Medulla oblongata (tissue), 1 donor: ENCODE measurements at regions not wholly inside any gene's neighbourhood (a gene's known extent, or its start where the extent isn't known, plus 50 kb on each side); places are given as distances from the start of the nearest gene placed in this dataset.

Source experiments
- DNase-seq: peaks from one replicate; pipeline ENCODE4 v3.0.0-alpha.2; 2015; ENCODE audit errors: extremely low spot score

DNA sequence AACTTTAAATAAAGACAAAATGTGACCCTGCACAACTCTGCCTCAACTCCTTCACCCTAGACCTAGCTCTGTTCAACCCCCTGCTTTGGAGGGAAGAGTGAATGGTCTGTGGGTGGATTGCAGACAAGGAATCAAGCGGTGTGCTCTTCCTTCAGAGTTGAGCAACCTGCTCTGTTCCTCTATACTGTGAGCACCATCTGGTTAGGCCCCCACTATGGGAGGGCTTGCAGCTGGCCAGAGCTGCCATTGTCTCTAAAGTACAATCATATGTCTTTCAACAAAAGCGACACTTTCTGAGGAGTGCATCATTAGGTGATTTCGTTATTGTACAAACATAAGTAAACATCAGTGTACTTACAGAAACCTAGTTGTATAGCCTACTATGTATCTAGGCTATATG, 406.1 kb upstream of the MARCKS start:
- no peak for DNase-seq

DNA sequence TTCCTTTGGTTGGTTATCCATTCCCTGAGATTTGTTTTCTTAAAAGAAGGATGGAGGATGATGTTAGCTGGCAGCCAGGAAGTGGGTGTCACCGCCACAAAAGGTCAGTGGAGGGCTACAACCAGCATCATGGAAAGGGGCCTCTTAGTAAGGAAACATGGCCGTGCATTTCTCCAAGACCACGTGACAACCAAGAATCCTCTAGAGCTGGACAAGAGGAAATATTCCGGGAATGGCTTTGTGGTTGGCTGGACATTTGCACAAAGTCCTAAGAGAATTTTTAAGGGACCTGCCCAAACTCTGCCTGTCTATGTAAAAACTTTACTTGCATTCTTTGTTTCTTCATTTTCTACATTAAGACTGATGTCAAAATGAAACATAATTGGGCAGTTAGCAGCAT, 399.9 kb upstream of the MARCKS start:
- DNase-seq: no peak

DNA sequence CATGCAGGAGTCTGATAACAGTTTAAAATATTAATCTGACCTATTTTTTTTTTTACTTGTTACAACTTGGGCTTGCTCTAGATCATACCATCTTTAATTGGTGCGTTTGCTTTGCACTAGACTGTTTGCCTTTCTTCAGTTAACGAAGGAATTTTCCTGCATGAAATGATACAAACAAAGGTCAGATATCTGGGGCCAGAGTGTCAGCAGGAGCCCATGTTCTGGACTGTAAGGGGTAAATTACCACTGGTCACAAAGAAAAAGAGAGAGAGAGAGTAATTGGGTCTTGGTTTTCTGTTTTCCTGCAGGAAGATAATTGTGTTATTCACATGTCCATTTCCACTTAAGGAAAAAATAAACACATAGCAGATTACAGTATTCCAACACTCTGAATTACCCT, 399.4 kb upstream of the MARCKS start:
- no peak for DNase-seq

DNA sequence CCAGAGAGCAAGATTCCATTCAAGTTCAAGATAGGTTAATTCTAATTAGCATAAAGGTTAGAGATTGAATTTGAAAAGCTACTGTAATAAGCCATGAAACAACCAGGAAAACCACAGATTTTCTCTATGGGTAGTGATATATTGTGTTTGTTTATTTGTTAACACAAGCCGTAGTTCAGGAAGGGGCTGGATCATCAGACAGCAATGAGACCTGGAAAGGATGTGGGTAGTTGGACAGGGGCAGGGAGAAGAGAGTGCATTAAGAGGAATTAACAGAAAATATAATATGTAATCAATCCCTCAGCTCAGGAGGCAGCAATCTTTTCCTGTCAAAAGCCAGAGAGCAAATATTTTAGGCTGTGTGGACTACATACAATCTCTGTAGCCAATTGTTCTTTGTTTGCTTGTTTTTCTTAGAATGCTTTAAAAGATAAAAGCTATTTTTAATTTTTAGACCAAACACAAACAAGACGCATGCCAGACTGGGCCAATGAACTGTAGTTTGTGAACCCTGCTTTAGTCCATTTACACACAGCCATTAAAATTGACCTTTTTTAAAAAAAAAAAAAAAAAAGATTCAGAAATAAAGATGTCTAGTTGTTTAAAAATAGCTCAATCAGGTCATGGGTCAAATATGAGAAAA, 398.7 kb upstream of the MARCKS start:
- no peak for DNase-seq

DNA sequence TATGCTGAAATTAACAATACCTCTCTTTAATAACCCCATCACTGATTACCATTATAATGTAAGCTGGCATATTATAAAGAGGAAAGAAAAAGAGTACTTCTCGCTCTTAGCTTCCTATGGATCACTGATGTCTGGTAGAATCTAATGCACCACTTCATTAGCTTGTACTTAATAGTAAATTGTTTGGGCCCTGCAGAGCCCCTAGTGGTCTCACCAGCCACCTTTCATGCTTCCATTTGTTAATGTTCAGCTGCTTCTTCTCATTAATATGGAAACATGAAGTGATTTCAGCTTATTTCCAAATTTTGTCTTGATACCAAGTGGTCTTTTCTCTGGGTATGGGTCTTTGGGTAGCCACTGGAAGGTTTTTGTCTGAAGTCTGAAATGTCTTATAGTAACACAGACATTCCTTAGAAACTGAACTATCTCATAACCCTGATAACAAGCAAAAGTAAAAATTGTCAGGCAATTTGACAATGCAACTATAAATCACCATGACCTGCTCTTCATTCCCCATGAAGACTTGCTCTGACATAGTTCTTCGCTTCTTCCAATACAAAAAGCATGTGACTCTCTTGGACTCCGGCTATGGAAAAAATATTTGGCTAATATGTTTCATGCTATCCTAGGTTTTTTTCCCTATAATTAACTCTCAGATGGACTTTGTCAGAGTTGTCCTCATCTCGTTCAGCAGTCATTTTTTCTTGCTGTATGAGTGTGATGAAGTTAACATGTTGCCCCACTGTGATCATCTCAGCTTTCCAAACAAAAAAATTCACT, 395.8 kb upstream of the MARCKS start:
- no peak for DNase-seq

DNA sequence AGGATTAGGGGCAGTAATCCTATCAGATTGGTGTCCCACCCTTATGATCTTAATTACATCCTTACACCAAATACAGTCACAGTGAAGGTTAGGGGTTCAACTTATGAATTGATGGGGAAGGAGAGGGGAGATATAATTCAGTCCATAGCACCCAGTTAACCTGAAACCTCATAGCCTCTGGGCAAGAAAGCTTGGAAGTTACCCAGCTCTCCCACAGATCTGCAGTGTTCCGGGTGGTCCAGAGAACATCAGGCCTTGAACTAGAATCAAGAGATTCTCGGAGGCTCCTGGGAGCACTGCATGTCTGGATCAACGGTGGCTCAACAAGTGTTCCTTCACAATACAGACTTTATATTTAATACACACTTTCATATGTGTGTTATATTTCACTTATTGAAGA, 392.6 kb upstream of the MARCKS start:
- no peak for DNase-seq

DNA sequence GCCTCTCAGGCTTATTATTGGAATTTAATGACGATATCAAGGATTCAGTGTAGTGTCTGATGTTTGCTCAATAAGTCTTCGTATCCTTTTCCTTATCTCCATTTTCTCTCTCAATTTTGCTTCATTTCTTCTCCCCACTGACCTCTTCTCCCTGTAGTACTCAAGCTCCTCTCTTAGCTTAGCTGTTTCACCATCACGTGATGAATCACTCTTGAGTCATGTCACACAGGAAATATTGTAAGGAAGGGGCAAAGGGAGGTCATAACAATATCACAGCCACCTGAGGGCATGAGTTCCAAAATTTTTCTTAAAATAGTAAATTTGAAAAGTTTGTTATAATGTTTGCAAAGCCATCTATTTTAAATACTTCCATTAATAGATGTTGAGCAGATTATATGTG, 392.2 kb upstream of the MARCKS start:
- no peak for DNase-seq

DNA sequence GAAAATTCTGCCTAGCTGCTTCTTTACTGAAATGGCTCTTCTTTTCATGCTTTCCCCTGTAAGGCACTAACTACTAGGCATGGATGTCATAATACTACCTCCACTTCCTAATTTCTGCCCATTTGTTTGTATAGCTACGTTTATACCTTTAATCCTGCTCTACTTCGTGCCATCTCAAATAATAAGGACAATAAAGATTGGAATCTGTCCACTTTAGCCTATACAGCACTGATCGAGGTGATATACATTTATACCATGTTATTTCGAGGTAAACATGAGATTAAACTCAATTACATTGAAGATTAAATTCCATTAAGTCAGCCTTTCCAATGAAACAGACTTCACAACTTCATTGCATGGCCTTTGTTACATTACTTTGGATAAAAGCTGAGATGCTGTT, 390.6 kb upstream of the MARCKS start:
- DNase-seq: no peak

DNA sequence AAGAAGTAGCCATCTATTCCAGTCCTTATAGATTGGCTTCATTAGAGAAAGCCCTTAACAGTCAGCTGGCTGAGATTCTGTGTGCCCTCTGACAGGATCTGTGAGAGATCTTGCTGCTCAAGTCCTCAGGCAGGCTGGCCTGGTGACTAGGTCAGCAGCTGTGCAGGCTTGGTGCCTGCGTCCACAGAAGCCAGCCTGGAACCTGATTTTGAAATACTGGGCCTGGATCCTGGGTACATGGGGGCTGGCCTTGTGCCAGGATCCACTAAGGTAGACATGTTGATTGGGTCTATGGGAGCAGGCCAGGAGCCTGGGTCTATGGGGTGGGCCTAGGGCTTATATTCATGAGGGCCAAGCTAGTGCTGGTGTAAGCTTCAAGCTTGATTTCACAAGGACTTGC, 381.8 kb upstream of the MARCKS start:
- DNase-seq: no peak

DNA sequence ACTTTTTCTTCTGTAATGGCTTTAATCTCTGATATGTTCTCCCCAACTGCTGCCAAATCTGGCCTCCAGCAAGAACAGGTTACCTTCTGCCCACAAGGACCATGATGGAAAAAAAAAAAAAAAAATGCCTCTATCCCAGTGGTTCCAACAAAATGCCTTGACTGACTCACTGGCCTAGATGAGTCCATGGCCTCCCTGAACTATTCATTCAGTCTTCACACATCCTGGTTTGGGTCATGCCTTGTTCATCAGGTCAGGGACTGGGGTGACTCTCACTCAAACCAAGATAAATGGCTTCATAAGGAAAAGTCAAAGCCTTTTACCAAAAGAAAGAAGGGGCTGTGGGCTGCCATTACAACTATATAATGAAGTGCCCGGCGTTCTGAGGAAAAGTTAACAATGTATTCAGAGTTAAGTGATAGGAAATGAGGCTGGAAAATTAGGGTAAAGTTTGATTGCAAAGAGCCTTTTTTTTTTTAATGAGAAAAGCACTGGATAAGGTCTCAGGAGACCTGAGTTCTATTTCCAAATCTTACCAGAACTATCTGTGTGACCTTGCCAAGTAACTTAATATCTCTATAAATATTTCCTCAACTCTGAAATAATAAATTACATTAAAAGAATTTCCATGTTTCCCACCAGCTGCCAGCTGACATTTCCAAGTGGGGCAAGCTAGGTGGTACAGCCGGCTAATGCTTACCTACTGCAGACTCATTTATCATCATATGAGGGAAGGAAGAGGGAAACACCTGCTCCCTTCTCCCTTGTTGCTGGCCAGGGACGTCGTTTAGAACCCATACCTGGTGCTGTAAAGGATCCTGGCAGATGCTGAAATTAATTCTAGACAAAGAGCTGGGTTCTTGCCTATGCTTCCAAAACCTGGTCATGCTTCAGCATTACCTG, 380.0 kb upstream of the MARCKS start:
- no peak for DNase-seq

DNA sequence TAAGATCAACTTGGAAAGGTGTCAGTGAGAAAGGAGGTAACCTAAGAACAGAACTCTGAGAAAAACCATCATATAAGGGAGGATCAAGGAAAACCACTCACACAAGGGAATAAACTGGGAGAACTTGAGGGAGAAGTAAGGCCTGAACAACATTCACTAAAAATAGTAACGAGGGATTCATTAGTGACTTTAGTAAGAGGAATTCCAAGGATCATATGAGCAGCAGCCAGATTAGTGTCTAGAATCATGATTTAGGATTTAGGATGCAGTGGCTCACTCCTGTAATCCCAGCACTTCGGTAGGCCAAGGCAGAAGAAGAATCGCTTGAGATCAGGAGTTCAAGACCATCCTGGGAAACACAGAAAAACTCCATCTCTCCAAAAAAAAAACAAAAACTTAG, 376.5 kb upstream of the MARCKS start:
- no peak for DNase-seq

DNA sequence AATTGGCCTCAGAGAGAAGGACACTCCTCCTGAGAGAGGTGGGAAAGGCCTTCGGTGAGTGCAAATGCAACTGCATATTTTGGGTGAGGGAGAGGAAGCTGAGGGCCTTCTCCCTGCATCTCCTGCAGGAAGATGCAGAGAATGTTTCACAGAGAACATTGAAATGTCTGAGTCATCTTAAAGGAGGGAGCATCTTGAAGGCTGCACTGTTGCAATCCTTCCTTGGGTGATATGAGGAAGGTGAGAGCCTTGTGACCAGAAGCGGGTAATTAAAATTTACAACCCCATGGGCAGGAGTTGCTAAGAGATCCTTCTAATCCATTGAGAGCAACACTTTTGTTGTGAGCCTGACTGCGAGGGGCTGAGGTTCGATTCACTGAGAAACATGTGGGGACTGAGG, 375.7 kb upstream of the MARCKS start:
- no peak for DNase-seq

DNA sequence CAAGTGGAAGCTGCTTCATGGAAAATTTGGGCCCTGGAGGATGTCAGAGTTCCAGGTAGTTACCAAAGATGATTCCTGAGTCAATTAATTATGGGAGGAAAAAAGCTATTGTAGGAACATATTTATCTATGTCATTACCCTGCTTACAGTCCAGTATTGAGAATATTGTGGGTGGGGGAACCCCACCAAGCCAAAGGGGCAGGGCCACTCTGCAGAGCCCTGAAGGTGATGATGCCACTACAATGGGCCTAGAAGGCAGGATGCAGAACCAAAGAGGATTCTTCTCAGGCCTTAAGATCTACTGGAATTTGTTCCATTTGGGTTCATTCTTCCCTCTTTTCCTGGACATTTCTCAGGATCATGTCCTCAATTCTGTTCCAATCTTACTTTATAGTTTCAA, 375.2 kb upstream of the MARCKS start:
- DNase-seq: no peak

DNA sequence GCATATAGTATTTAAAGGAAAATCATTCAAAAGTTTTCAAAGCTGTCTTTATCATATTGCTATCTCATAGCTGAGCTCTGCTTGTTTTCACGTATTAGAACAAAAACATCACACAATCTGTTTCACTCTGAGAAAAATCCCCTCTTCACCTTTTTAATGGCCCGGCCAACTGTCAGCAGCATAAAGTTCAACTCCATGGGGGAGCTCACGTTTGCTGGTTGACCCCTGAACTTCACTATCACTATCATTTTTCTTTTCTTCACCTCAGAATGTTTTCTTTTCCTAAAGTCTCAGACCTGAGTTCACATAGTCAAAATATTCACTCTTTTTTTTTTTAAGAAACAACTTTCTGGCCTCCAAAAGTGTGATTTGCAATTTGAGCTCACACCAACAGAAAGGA, 374.4 kb upstream of the MARCKS start:
- no peak for DNase-seq

DNA sequence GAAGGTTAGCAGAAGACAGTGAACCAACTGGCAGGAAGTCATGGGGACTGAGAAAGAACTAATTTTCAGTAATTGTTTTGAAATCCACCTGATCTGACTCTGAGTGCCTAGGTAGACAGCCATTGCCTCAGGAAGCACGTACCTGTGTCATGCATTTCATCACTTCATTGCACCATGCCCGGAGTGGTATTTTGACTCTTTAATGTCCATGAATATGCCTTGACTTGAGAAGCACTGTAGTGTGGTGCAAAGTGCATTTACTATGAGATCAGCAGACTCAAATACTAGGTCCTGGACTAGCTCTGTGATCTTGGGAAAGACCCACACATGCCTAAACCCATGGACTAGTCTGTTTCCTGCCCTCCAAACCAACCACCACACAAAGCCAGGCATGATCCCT, 370.9 kb upstream of the MARCKS start:
- no peak for DNase-seq

DNA sequence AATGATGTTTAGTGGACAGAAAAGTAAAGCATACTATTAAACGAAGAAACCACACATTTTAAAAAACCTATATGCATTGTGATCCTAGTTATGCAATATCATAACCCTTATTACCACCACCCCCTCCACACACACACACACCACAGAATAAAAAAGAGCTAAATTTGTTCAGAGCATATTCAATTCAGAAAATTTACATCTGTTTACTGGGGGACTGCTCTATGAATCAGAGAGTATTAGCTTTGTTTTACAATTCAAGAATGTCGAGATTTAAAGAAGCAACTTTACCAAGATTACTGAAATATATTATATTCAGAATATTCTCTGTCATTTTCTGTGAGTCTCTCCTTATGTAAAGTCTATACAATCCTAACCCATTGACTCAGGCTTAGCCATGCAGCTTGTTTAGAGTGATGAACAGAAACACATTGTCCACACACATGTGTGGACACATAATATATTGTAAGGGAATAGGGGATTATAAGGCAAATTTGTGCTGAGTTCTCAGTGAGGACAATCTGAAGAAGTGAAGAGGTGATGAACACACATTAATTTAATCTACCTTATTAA, 369.6 kb upstream of the MARCKS start:
- DNase-seq: no peak

DNA sequence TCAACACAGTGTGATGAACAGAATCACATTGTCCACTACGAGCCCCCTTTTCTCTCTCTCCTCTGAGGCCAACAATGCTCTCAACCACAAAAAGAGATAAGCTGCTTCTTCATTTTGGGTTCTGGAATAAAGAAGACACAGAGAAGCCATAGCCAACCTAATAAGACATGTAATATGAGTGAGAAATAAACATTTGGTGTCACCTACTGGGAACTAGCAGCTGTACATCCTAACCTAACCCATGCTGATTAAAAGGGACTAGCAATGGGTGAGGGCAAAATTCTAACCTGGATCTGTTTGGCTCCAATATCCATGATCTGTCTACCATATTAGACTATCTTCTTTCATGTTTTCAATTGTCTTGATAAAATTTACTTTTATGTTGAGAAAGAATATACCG, 369.1 kb upstream of the MARCKS start:
- no peak for DNase-seq

DNA sequence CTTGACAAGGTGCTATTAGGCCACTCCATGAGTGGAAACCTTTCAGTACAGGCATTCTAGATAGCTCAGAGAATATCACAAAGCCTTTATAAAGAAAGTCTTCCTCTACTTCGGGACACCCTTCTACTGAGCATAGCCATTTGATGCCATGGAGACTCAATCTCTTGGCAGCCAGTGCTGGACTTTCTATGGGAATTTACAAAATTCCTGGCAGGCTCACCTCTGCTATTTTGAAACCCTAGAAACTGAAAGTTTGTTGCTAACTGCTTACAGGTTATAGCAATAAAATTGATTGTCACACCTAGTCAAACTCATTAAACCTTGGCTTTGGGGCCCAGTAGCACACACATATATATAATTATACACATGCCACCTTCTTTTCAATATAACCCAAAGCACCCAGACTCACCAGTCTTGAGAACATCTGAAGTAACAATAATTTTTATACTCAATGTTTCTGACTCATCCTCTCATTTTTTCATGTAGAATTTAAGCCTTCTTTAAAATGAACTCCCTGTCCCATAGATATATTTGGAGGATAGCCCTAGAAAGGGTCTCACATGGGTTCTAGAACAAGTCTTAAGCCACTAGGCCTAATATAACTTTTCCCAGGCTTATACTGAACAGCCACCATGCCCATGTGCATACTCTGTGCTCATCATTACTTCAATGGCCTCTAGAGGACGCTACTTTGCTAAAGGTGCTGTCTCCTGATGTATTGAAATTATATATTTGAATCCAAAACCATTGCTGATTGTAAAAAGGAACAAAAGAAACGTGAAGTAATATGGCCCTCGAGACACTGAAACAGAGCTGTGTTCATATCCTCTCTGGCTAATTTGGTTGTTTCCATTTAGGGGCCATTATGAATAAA, 368.1 kb upstream of the MARCKS start:
- DNase-seq: no peak

DNA sequence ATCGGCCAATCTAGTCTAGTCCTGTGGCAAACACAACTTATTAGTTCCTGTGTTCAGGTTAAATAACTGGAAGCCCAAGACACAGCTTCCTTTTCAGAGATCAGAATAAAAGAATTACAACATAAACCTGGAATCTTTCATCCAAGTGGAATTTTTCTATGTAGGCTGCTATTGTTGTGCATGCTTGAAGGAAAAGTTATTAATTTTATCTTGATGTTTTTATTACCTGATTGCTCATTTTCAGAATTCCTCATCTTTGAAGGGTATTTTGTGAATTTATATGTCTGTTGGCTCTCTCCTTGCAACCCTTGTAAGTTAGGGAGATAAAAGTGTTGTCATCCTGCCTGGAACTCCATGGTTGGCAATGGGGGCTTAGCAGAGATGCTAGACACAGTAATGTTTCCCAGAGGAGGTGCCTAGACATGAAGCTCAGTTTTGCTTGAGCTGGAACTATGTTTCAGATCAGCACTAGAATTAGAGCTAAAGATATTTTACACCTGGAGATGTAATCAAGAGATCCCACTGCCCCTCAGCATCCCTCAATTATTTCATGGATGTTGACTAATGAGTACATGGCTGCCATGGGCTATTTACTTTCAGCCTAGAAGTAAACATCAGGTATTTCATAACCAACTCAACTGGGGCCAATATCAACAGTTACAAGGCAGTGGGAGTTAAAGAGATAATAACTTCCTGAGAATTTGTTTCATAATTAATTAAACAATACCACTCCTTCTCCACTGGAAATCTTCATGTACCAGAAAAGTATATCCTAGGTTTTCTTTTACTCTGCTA, 367.0 kb upstream of the MARCKS start:
- DNase-seq: no peak

DNA sequence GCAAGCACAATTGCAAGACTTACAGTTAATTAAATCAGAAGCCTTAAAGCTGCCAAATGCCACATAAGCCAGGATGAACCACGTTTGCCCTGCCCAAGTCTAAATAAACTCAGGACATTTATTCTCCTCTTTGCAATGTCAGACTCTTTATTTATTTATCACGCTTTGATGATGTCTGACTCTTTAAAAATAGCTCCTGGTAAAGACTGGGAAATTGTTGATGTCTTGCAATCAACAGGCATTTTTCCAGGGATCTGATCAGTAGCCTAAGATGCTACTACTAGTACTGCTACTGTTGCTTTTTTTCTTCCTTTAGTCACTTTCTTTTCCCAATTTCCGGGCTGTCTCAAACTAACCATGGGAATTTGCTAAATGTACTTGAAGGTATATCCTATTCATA, 365.8 kb upstream of the MARCKS start:
- no peak for DNase-seq

DNA sequence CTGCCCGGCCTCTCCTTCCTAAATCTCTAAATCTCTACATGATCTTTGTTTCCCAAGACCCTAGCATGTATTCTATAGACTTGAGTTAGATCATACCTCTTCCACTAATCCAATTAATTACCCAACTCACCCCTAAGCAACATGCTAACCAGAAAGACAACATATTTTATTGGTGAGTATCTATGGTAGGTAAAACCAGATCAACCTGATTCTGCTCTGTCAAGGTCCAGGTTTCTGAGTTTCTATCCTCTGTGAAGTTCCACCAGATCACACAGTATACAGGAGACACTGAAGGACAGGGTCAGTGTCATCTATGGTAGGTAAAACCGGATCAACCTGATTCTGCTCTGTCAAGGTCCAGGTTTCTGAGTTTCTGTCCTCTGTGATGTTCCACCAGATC, 363.2 kb upstream of the MARCKS start:
- no peak for DNase-seq
